ENCODE measurements at regions not wholly inside any gene's neighbourhood (a gene's known extent, or its start where the extent isn't known, plus 50 kb on each side); places are given as distances from the start of the nearest gene placed in this dataset.

GRCh38 chr1:209023790-209024189 lies 559.7 kb upstream of the CAMK1G start:
- peaks cover 5 to 26% (median 12%) of the 10 kb centered on the region in 5 donors for H3K27me3 Mint-ChIP-seq
- DNase-seq = no peak
- H3K36me3 Mint-ChIP-seq = peaks cover 0 to 13% (median 0%) of the 10 kb centered on the region in 3 donors
- ATAC-seq = no peak
- H3K27ac Mint-ChIP-seq = no peak overlapping the region
- H3K9me3 Mint-ChIP-seq = peaks cover 0 to 28% (median 9%) of the 10 kb centered on the region in 9 donors
- no peak overlapping the region for H3K4me3 Mint-ChIP-seq
- H3K4me1 Mint-ChIP-seq = no peaks in the 10 kb centered on the region
- POLR2A ChIA-PET = no interaction called here

GRCh38 chr1:209029737-209030136 lies 553.8 kb upstream of the CAMK1G start:
- Mint-ChIP-seq H3K27me3 (peaks cover 11 to 54% (median 18%) of the 10 kb centered on the region in 5 donors), H3K4me3 (no peak overlapping the region)

GRCh38 chr1:209030454-209031167 lies 552.9 kb upstream of the CAMK1G start:
- no peak for DNase-seq
- H3K27ac Mint-ChIP-seq = no peak overlapping the region
- H3K4me1 Mint-ChIP-seq = no peaks in the 10 kb centered on the region
- H3K27me3 Mint-ChIP-seq = peaks cover 11 to 54% (median 18%) of the 10 kb centered on the region in 5 donors
- no peak overlapping the region for H3K4me3 Mint-ChIP-seq
- POLR2A ChIA-PET = no interaction called here
- ATAC-seq = no peak
- H3K9me3 Mint-ChIP-seq = peaks cover 0 to 17% (median 3%) of the 10 kb centered on the region in 9 donors
- H3K36me3 Mint-ChIP-seq = peaks cover 0 to 6% (median 0%) of the 10 kb centered on the region in 3 donors

More at GRCh38 chr1:209029737-209030136, 553.8 kb upstream of the CAMK1G start:
- H3K4me1 Mint-ChIP-seq = no peaks in the 10 kb centered on the region
- no peak for DNase-seq
- no peak for ATAC-seq
- no peak overlapping the region for H3K27ac Mint-ChIP-seq
- H3K36me3 Mint-ChIP-seq = peaks cover 0 to 6% (median 0%) of the 10 kb centered on the region in 3 donors
- POLR2A ChIA-PET = no interaction called here
- peaks cover 0 to 17% (median 3%) of the 10 kb centered on the region in 9 donors for H3K9me3 Mint-ChIP-seq

GRCh38 chr1:209037064-209037463 lies 546.5 kb upstream of the CAMK1G start:
- POLR2A ChIA-PET = no interaction called here
- Mint-ChIP-seq H3K36me3 (no peaks in the 10 kb centered on the region), H3K9me3 (peaks cover 0 to 17% (median 0%) of the 10 kb centered on the region in 9 donors), H3K27ac (no peak overlapping the region), H3K4me3 (no peak overlapping the region), H3K4me1 (no peaks in the 10 kb centered on the region), H3K27me3 (peaks cover 8 to 28% (median 18%) of the 10 kb centered on the region in 5 donors)
- ATAC-seq (no peak), DNase-seq (no peak)

GRCh38 chr1:209038316-209038715 lies 545.2 kb upstream of the CAMK1G start:
- ATAC-seq (no peak), DNase-seq (no peak)
- Mint-ChIP-seq H3K27me3 (peaks cover 3 to 16% (median 14%) of the 10 kb centered on the region in 5 donors), H3K36me3 (no peaks in the 10 kb centered on the region), H3K4me3 (no peak overlapping the region), H3K4me1 (no peaks in the 10 kb centered on the region), H3K9me3 (peaks cover 0 to 8% (median 0%) of the 10 kb centered on the region in 9 donors), H3K27ac (no peak overlapping the region)
- POLR2A ChIA-PET = no interaction called here

GRCh38 chr1:209038735-209039134 lies 544.8 kb upstream of the CAMK1G start:
- POLR2A ChIA-PET = no interaction called here
- H3K27me3 Mint-ChIP-seq = peaks cover 1 to 14% (median 11%) of the 10 kb centered on the region in 5 donors
- no peaks in the 10 kb centered on the region for H3K4me1 Mint-ChIP-seq

GRCh38 chr1:209040351-209040750 lies 543.2 kb upstream of the CAMK1G start:
- ATAC-seq (no peak), DNase-seq (no peak)
- Mint-ChIP-seq H3K4me1 (no peaks in the 10 kb centered on the region), H3K27me3 (peaks cover 4 to 25% (median 13%) of the 10 kb centered on the region in 5 donors), H3K9me3 (peaks cover 0 to 3% (median 0%) of the 10 kb centered on the region in 9 donors), H3K36me3 (no peaks in the 10 kb centered on the region), H3K4me3 (no peak overlapping the region), H3K27ac (no peak overlapping the region)
- POLR2A ChIA-PET = no interaction called here

More at GRCh38 chr1:209038735-209039134, 544.8 kb upstream of the CAMK1G start:
- Mint-ChIP-seq H3K27ac (no peak overlapping the region), H3K9me3 (peaks cover 0 to 3% (median 0%) of the 10 kb centered on the region in 9 donors), H3K4me3 (no peak overlapping the region), H3K36me3 (no peaks in the 10 kb centered on the region)
- no peak for ATAC-seq
- DNase-seq = no peak

DNA sequence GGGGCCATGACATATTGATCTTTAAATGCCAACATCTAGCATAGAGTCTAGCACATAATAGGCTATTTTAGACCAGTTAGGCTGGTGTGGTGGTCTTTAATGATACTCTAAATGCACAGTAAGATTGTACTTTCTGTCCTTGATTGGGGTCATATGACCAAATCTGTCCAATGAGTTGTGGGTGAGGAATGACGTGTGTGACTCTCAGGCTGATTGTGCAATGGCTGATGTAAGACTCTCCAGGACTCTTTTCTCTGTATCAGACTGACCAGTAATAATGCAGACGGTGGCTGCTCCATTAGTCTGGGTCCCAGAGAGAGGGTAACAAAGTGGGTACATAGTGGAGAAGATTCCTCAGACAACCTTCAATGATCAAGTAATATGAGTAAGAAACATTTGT lies 541.6 kb upstream of the CAMK1G start:
- no peak overlapping the region for H3K27ac Mint-ChIP-seq
- ATAC-seq (no peak), DNase-seq (no peak)
- POLR2A ChIA-PET = no interaction called here
- peaks cover 4 to 26% (median 11%) of the 10 kb centered on the region in 5 donors for H3K27me3 Mint-ChIP-seq
- H3K9me3 Mint-ChIP-seq = peaks cover 0 to 3% (median 0%) of the 10 kb centered on the region in 9 donors
- H3K4me3 Mint-ChIP-seq = no peak overlapping the region
- no peaks in the 10 kb centered on the region for H3K36me3 Mint-ChIP-seq
- H3K4me1 Mint-ChIP-seq = no peaks in the 10 kb centered on the region

DNA sequence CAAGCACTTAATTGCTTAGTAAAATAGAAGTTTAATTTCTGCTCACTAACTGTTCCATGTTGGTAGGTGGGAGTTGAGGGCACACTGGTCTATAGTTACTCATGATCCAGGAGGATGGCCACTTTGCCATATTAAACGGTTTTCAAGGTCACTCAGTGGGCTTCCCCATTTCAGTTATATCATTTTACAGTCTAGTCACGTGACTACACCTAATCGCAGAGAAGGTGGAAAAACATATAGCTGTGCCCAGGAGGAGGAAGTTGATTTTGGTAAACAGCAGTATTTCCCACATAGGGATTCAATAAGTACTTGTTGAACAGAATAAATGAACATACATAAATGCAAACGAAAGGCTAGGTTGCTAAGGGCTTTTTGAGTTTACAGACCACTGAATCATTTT lies 541.1 kb upstream of the CAMK1G start:
- POLR2A ChIA-PET = no interaction called here
- Mint-ChIP-seq H3K4me1 (no peaks in the 10 kb centered on the region), H3K27ac (no peak overlapping the region), H3K9me3 (peaks cover 0 to 3% (median 0%) of the 10 kb centered on the region in 9 donors), H3K4me3 (no peak overlapping the region), H3K36me3 (no peaks in the 10 kb centered on the region), H3K27me3 (peaks cover 4 to 26% (median 11%) of the 10 kb centered on the region in 5 donors)
- no peak for DNase-seq
- no peak for ATAC-seq

DNA sequence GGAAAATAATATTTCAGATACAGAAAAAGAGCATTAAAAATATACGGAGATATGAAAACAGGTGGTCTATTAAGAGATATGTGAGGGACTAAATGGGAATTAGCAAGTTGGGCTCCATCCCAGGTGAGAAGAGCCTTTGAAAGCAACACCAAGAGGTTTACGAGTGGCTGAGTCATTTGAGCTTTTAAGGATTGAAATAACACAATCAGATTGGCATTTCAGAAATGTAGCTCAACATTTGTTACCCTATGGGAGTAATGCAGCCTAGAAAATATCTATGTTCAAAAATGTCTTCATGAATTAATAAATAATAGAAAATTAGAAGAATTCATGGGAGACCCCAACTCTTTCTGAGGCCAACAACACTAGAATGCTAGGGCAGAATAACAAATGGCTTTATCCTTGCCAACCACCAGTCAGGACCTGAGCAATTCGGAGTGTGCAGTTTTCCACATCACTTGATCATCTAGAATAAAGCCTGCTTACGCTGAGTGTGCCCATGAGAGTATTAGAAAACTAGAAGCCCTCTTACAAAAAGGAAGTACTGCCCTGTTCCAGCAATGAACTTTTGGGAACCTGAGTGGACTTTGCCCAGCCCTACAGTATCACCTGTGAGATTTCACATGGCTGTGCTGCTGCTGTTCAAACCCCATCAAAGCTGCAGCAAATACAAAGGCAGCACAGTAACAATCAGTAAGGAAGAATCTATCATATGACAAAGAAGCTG lies 538.0 kb upstream of the CAMK1G start:
- peaks cover 0 to 3% (median 0%) of the 10 kb centered on the region in 9 donors for H3K9me3 Mint-ChIP-seq
- no peaks in the 10 kb centered on the region for H3K36me3 Mint-ChIP-seq
- no peaks in the 10 kb centered on the region for H3K4me1 Mint-ChIP-seq
- ATAC-seq = no peak
- POLR2A ChIA-PET = no interaction called here
- peaks cover 5 to 36% (median 10%) of the 10 kb centered on the region in 5 donors for H3K27me3 Mint-ChIP-seq
- H3K4me3 Mint-ChIP-seq = no peak overlapping the region
- DNase-seq = no peak
- H3K27ac Mint-ChIP-seq = no peak overlapping the region

GRCh38 chr1:209046058-209046417 lies 537.5 kb upstream of the CAMK1G start:
- H3K4me1 Mint-ChIP-seq = no peaks in the 10 kb centered on the region
- DNase-seq (no peak), ATAC-seq (no peak)
- H3K27me3 Mint-ChIP-seq = peaks cover 5 to 32% (median 10%) of the 10 kb centered on the region in 5 donors
- no peaks in the 10 kb centered on the region for H3K36me3 Mint-ChIP-seq
- H3K4me3 Mint-ChIP-seq = no peak overlapping the region
- no peak overlapping the region for H3K27ac Mint-ChIP-seq
- peaks cover 0 to 3% (median 0%) of the 10 kb centered on the region in 9 donors for H3K9me3 Mint-ChIP-seq
- POLR2A ChIA-PET = no interaction called here

GRCh38 chr1:209046935-209047334 lies 536.6 kb upstream of the CAMK1G start:
- H3K27ac Mint-ChIP-seq = no peak overlapping the region
- no peaks in the 10 kb centered on the region for H3K36me3 Mint-ChIP-seq
- H3K9me3 Mint-ChIP-seq = peaks cover 0 to under 1% (median 0%) of the 10 kb centered on the region in 9 donors
- no peak overlapping the region for H3K4me3 Mint-ChIP-seq
- POLR2A ChIA-PET = no interaction called here
- no peak for DNase-seq
- H3K4me1 Mint-ChIP-seq = no peaks in the 10 kb centered on the region
- no peak for ATAC-seq
- peaks cover 3 to 34% (median 10%) of the 10 kb centered on the region in 5 donors for H3K27me3 Mint-ChIP-seq

GRCh38 chr1:209048941-209049669 lies 534.4 kb upstream of the CAMK1G start:
- DNase-seq (no peak), ATAC-seq (no peak)
- H3K36me3 Mint-ChIP-seq = no peaks in the 10 kb centered on the region
- H3K27me3 Mint-ChIP-seq = peaks cover 11 to 44% (median 13%) of the 10 kb centered on the region in 5 donors
- POLR2A ChIA-PET = no interaction called here
- H3K4me1 Mint-ChIP-seq = peaks cover 0 to 2% (median 0%) of the 10 kb centered on the region in 4 donors
- no peak overlapping the region for H3K27ac Mint-ChIP-seq
- peaks cover 1 to 11% (median 5%) of the 10 kb centered on the region in 9 donors for H3K9me3 Mint-ChIP-seq
- H3K4me3 Mint-ChIP-seq = no peak overlapping the region

Measured in naive thymus-derived CD8-positive, alpha-beta T cell (primary cell).